DMS53 (cell line): ENCODE measurements at regions not wholly inside any gene's neighbourhood (a gene's known extent, or its start where the extent isn't known, plus 50 kb on each side); places are given as distances from the start of the nearest gene placed in this dataset.
"Not testable (repeated sequence)": the region's sequence is repeated elsewhere in the genome, so short reads cannot be mapped to it uniquely, and the experiment has no call there.

Experiments used
- DNase-seq: peaks from one replicate; lab custom pipeline; 2025; lab: John Stamatoyannopoulos, UW

GRCh38 chr16:73107371-73107770 lies 59.4 kb upstream of the ZFHX3 start:
- no peak for DNase-seq

DNA sequence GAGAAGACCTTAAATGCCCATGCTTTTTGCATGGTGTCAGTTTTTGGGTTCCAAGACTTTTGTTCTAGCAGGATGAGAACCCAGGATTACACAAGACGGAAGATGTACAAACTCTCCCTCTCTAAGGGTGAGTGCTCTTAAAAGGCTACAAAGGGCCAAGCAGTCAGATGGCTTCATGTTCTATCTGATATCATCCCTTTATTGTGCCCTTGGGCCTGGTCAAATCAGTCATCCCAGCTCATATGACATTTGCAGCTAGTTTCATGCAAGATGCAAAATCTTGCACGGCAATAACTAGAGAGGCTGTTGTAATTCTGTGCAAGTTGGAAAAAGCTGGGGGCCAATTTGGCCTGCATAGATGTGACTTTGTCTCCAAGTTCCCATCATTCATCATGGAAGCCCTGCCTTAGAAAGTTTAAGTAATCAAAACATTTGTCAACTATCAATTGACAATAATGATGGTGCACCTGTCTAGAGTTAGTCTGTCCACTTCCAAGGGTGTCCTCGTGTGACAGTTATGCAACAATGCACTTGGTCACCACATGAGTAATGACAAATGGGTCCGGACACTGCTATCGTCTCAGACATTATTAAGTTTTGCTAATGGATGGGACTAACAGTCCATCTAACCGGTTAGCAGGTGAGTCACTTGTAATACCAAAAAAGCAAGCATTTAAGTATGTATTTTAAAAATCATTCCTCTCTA lies 58.6 kb upstream of the ZFHX3 start:
- DNase-seq: no peak

DNA sequence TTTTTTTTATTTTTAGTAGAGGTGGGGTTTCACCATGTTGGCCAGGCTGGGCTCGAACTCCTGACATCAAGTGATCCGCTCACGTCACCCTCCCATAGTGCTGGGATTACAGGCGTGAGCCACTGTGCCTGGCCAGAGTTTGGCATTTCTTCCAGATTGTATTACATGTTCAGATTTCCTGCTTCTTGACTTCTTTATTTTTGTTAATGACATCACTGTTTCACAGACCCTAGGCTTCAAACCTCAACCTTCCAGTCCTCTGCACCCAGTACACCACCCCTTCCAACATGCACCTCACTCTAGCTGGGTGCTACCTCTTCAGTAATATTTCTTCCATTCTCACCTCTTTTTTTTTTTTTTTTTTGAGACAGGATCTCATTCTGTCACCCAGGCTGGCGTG lies 53.6 kb upstream of the ZFHX3 start:
- DNase-seq: no peak

- not testable (repeated sequence) for DNase-seq
Measured at GRCh38 chr16:73099601-73100000, 51.7 kb upstream of the ZFHX3 start.
